ENCODE measurements at regions not wholly inside any gene's neighbourhood (a gene's known extent, or its start where the extent isn't known, plus 50 kb on each side); places are given as distances from the start of the nearest gene placed in this dataset.

GRCh38 chr4:134777606-134778005, 576.0 kb upstream of the PABPC4L start:
- TF ChIP-seq CREB1 (IDR thresholded peaks at IDR 0.05; ENCODE audit: low read depth) (no peak), RAD21 (IDR thresholded peaks at IDR 0.05; ENCODE audit: low read depth) (peak; percentile 60)

- TF ChIP-seq FOXM1 (IDR thresholded peaks at IDR 0.05; ENCODE audit: borderline replicate concordance, low read depth), result no peak
- no peak for TF ChIP-seq YY1 (IDR thresholded peaks at IDR 0.05; ENCODE audit: low read depth)
- no peak for TF ChIP-seq CREB1 (IDR thresholded peaks at IDR 0.05; ENCODE audit: low read depth)
- no peak for TF ChIP-seq TAF1 (IDR thresholded peaks at IDR 0.05; ENCODE audit: low read depth)
- no peak for TF ChIP-seq REST (IDR thresholded peaks at IDR 0.05; ENCODE audit: low read depth)
- no peak for TF ChIP-seq MAX (IDR thresholded peaks at IDR 0.05)
- TF ChIP-seq NFIC (IDR thresholded peaks at IDR 0.05), result no peak
- no peak for TF ChIP-seq TEAD4 (IDR thresholded peaks at IDR 0.05)
- TF ChIP-seq EGR1 (IDR thresholded peaks at IDR 0.05), result no peak
- no peak for TF ChIP-seq TCF12 (IDR thresholded peaks at IDR 0.05; ENCODE audit: low read depth)
- no peak for TF ChIP-seq RAD21 (IDR thresholded peaks at IDR 0.05; ENCODE audit: low read depth)
- no peak for TF ChIP-seq ZBTB7A (IDR thresholded peaks at IDR 0.05; ENCODE audit: low read depth)
- no peak for TF ChIP-seq EP300 (IDR thresholded peaks at IDR 0.05; ENCODE audit: borderline replicate concordance)
- no peak for TF ChIP-seq CEBPB (IDR thresholded peaks at IDR 0.05)
- TF ChIP-seq USF1 (IDR thresholded peaks at IDR 0.05), result no peak
Measured at GRCh38 chr4:134773497-134774000, 572.0 kb upstream of the PABPC4L start.

- TF ChIP-seq EGR1 (IDR thresholded peaks at IDR 0.05), result no peak
- TF ChIP-seq YY1 (IDR thresholded peaks at IDR 0.05; ENCODE audit: low read depth), result no peak
- no peak for TF ChIP-seq TAF1 (IDR thresholded peaks at IDR 0.05; ENCODE audit: low read depth)
- TF ChIP-seq TCF12 (IDR thresholded peaks at IDR 0.05; ENCODE audit: low read depth), result no peak
- no peak for TF ChIP-seq USF1 (IDR thresholded peaks at IDR 0.05)
- no peak for TF ChIP-seq CREB1 (IDR thresholded peaks at IDR 0.05; ENCODE audit: low read depth)
- no peak for TF ChIP-seq REST (IDR thresholded peaks at IDR 0.05; ENCODE audit: low read depth)
- no peak for TF ChIP-seq CEBPB (IDR thresholded peaks at IDR 0.05)
- TF ChIP-seq MAX (IDR thresholded peaks at IDR 0.05), result no peak
- no peak for TF ChIP-seq RAD21 (IDR thresholded peaks at IDR 0.05; ENCODE audit: low read depth)
- TF ChIP-seq FOXM1 (IDR thresholded peaks at IDR 0.05; ENCODE audit: borderline replicate concordance, low read depth), result no peak
- TF ChIP-seq NFIC (IDR thresholded peaks at IDR 0.05), result no peak
- no peak for TF ChIP-seq ZBTB7A (IDR thresholded peaks at IDR 0.05; ENCODE audit: low read depth)
- no peak for TF ChIP-seq EP300 (IDR thresholded peaks at IDR 0.05; ENCODE audit: borderline replicate concordance)
Measured at GRCh38 chr4:134762053-134762452, 560.5 kb upstream of the PABPC4L start.

GRCh38 chr4:134756421-134756820, 554.8 kb upstream of the PABPC4L start:
- TF ChIP-seq RAD21 (IDR thresholded peaks at IDR 0.05; ENCODE audit: low read depth), result no peak
- TF ChIP-seq USF1 (IDR thresholded peaks at IDR 0.05), result no peak
- TF ChIP-seq MAX (IDR thresholded peaks at IDR 0.05), result no peak
- TF ChIP-seq REST (IDR thresholded peaks at IDR 0.05; ENCODE audit: low read depth), result no peak
- no peak for TF ChIP-seq CEBPB (IDR thresholded peaks at IDR 0.05)
- no peak for TF ChIP-seq EGR1 (IDR thresholded peaks at IDR 0.05)
- TF ChIP-seq NFIC (IDR thresholded peaks at IDR 0.05), result no peak
